ENCODE measurements at regions not wholly inside any gene's neighbourhood (a gene's known extent, or its start where the extent isn't known, plus 50 kb on each side); places are given as distances from the start of the nearest gene placed in this dataset.
A peak's percentile ranks its signal among the peaks of the same experiment; 100 is the strongest.
"Not testable (repeated sequence)": the region's sequence is repeated elsewhere in the genome, so short reads cannot be mapped to it uniquely, and the experiment has no call there.

DNA sequence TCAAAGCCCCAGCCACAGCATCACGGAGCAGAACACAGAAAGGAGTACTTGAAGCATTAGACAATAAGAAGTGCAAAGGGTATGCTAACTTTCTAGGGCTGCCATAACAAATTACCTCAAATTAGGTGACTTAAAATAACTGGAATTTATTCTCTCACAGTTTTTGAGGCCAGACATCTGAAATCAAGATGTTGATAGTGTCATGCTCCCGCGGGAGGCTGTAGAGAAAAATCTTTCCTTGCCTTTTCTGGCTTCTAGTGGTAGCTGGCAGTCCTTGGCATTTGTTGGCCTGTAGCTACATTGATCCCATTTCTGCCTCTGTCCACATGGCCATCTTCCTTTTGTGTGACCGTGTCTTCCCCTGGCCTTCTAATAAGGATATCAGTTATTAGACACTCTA, 51.9 kb upstream of the SPDL1 start:
- no peak for DNase-seq

DNA sequence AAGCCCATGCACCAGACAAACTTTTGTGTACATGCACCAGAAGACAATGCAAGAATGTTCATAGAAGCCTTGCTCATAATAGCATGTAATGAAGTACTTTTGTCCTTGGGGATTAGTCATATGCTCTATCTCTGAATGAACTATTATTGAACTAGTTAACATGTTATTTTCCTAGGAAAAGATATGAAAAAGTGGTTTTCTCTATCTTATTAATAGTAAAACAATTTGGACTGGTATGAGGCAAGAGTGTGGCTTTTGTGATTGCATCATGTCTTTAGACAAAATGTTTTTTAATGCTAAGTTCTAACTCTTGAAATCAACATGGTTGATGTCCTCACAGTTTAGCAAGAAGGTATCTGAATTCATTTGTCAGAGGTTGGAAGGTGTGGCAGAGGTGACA, 55.7 kb upstream of the SPDL1 start:
- peak; percentile 6 for DNase-seq

GRCh38 chr5:169527066-169527465, 56.5 kb upstream of the SPDL1 start:
- peak; percentile 65 for DNase-seq

- DNase-seq, result no peak
Observed at GRCh38 chr5:169522851-169523250, 60.7 kb upstream of the SPDL1 start.

DNA sequence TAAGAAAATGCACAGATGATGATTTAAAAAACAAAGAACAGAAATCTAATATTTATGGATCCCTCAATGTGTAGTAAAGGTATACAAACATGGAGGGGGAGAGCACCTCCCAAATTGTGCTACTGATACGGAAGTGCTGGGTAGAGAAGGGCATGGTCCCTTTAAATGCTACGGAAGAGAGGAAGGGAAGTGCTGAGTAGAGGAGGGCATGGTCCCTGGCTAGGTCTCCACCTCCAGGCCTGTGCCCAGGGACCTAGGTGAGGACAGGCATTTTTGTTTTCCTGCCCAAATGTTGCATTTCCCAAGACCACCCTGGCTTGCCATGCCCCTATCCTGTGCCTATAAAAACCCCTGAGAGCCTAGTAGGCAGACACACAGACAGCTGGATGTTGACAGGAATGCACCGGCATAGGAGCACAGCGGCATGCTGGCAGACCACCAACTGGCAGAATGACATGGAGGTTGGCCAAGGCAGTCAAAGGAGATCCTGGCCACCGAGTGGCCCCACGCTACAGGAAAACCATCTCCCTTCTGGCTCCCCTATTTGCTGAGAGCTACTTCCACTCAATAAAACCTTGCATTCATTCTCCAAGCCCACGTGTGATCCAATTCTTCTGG, 62.1 kb upstream of the SPDL1 start:
- DNase-seq, result no peak

- no peak for DNase-seq
Observed at GRCh38 chr5:169519358-169519757, 64.2 kb upstream of the SPDL1 start.

DNA sequence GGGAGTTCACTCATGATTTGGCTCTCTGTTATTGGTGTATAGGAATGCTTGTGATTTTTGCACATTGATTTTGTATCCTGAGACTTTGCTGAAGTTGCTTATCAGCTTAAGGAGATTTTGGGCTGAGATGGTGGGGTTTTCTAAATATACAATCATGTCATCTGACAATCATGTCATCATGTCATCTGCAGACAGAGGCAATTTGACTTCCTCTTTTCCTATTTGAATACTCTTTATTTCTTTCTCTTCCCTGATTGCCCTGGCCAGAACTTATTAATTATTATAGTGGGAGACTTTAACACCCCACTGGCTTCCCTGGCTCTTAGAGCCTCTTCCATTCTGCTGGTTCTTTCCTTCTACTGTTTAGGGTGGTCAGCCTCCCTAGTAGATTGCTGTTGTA, 64.8 kb upstream of the SPDL1 start:
- not testable (repeated sequence) for DNase-seq

- no peak for DNase-seq
Observed at GRCh38 chr5:169512385-169512784, 71.2 kb upstream of the SPDL1 start.

DNA sequence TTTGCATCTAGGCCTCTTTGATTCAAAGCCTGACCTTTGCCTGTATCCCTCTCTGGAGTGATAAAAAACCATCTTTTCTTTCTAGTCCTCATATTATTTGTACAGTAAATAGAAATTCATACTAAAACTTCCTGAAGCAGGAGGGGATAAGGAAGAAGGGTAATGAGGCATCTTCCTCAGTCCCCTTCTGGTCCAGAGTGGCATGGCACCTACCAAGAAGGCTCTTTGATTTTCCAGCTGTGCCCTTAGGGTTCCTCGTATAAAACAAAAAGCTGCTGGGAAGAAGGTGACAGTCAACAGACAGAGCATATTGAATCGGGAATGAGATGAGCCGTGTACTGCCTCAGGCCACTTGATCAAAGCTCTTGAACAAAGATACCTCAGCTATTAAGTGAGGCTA, 71.9 kb upstream of the SPDL1 start:
- DNase-seq, result no peak

- DNase-seq, result no peak
Observed at GRCh38 chr5:169507051-169507450, 76.5 kb upstream of the SPDL1 start.

- peak; percentile 40 for DNase-seq
Observed at GRCh38 chr5:169503886-169504285, 79.7 kb upstream of the SPDL1 start.

DNA sequence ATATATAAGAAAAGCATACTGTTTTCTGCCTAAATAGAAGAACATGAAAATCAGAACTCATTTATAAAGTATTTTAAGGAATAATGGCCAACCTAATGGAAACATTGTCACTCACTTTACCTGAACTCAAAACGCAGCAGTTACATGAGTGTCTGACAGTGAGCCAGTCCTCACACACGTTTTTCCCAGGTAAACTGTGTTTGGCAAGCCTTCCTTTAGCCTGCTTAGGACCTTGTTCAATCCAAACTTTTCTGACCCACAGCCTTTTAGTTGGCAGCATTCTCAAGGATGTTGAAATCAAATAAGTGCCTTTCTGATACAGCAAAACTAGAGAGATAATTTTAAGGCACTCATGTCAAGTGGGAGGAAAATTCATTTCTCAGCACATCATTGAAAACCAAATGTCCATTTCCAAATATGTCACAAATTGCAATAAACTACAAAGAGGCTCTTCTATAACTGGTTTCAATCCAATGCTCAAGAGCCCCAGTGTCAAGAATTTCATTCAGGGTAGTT, 83.5 kb upstream of the SPDL1 start:
- no peak for DNase-seq

DNA sequence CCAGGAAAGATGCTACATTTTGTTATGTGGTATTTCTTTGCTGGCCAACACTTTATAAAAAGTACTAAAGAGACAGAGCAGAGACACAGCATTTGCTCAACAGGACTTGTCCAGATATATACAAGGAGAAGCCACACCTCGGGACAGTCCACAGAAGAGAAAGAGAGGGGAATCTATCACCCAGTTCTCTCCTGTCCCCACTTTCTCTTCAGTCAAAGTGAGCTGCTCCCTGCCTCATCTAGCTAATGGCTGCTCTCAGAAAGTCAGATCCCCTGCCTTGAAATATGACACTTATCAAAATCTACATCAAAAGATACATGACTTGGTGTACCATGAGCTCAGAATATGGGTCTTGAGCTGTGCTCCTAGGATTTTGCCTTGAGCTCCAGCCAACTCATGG, 86.7 kb upstream of the SPDL1 start:
- DNase-seq, result no peak

- DNase-seq, result no peak
Observed at GRCh38 chr5:169494941-169495548, 88.5 kb upstream of the SPDL1 start.

GRCh38 chr5:169494383-169494935, 89.1 kb upstream of the SPDL1 start:
- DNase-seq, result peak; percentile 27

GRCh38 chr5:169474226-169474625, 109.3 kb upstream of the SPDL1 start:
- peak; percentile 8 for DNase-seq

GRCh38 chr5:169472544-169472943, 111.0 kb upstream of the SPDL1 start:
- DNase-seq, result no peak

DNA sequence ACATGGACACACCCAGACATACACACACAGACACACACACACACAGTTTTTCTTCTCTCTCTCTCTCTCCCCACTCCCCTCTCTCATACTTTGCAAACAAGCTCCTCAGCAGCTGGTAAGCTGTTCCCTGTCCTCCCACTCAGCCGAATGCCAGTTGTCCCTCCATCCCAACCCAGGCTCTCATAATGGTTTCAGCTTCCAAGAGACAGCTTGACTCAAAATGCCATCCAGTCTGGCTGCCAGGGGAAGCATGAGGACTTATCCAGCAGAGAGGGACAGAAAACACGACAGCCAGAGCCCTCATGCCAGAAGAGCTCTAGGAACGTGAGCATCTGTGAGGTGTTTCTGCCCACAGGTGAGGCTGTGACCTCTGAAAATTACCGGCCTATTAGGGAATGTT, 112.6 kb upstream of the SPDL1 start:
- DNase-seq, result no peak

DNA sequence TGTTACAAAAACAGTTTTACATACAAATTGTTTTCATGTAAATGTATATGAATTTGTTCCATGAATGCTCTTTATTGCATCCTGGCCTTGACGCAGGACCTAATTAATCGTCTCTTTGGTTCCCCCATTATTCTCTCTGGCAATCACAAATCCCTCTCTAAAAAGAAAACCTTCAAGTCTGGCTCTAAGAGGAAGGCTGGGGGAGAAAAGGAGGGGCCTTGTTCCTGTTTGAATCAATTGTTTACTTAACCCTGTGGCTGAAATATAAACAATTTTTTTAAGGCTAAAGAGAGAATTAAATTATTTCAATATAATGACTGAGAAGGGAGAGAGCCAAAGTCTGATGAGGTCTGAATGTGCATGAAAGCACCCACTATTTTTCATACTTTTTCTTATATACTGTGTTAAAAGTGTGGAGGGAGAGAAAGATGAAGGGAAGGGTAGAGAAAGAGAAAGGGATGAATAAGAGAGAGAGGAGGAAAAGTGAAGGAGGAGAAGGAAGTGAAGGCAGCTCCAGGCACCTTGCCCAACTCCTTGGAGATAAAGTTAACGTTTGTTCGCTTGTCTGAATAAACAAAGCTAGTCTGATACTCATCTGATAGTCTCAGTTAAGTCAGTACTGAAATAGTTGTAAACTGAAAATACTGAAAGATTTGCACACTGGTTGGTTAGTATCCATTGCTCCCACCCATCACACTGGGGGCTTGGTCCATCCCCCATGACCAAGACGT, 116.4 kb upstream of the SPDL1 start:
- DNase-seq, result no peak

- no peak for DNase-seq
Observed at GRCh38 chr5:169460896-169461295, 122.7 kb upstream of the SPDL1 start.

DNA sequence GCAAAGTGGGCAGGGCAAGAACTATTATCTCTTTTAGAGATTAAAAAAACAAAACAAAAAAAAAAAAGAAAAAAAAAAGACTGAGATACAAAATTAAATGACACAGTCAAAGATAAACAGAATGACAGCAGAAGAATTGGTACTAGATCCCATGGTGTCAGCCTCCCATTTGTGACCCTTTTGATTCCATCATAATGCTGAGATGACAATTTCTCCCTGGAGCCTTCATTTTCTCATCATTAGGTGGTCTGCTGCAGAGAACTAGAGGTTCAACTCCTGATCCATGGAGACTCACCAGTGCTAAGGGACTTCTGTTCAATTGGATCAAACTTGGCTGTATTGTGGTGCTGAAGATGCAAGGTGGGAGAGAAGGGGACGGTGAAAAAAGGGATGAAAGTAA, 123.5 kb upstream of the SPDL1 start:
- no peak for DNase-seq

DNA sequence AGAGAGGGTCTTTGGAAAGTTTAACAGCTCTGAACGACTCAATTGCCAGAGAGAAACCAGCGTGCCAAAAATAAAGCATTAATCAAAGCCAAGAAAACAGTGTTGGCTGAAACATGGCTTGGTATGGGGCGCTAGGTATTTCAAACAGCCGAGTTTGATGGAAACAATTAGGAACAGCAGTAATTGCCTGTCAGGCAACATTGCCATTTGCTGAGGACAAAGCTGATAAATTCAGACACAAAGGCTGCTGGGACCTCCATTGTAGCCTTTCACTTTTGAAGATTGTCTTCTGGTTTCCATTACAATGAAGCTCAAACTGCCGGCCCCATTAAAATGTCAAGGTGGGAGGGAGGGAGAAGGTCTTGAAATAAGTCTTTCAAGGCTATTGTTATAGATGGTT, 125.4 kb upstream of the SPDL1 start:
- no peak for DNase-seq

DNA sequence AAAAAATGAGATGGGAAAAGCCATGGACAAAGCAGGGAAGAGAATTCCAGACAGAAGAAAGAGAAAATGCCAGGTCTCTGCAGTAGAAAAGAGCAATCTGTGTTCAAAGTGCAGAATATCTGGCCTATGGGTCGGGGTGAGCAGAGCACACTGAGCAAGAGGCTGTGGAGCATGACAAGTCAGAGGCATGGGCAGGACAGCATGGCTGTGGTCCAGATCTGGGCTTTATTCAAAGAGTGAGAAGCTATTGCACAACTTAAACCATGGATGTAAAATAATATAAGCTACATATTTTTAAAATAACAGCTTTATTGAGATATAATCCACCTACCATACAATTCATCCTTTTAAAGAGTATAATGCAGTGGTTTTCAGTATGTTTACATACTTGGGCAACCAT, 133.1 kb upstream of the SPDL1 start:
- no peak for DNase-seq

DNA sequence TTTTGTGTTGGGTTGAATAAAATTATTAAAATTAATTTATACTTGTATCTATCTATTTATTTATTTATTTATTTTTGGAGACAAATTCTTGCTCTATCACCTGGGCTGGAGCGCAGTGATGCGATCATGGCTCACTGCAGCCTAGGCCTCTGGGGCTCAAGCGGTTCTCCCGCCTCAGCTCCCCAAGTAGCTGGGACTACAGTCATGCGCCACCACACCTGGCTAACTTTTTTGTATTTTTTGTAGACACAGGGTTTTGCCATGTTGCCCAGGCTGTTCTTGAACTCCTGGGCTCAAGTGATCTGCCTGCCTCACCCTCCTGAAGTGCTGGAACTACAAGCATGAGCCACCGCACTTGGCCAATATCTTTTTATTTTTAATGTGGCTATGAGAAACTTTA, 134.7 kb upstream of the SPDL1 start:
- DNase-seq, result no peak

Measured in hematopoietic multipotent progenitor cell treated with erythropoietin and hydrocortisone succinate and interleukin-3 and kit ligand, for 4 days (in vitro differentiated cells).